ENCODE measurements at regions not wholly inside any gene's neighbourhood (a gene's known extent, or its start where the extent isn't known, plus 50 kb on each side); places are given as distances from the start of the nearest gene placed in this dataset.
"Not testable (repeated sequence)": the region's sequence is repeated elsewhere in the genome, so short reads cannot be mapped to it uniquely, and the experiment has no call there.

GRCh38 chr4:127446427-127446885 is 186.3 kb upstream of the INTU start:
- DNase-seq (ENCODE audit: extremely low read depth, low read depth, low spot score): no peak

- DNase-seq (ENCODE audit: extremely low read depth, low read depth, low spot score): no peak
Measured at GRCh38 chr4:127448986-127449385, 183.8 kb upstream of the INTU start.

- DNase-seq (ENCODE audit: extremely low read depth, low read depth, low spot score): no peak
Measured at GRCh38 chr4:127449449-127449848, 183.3 kb upstream of the INTU start.

- DNase-seq (ENCODE audit: extremely low read depth, low read depth, low spot score): no peak
Measured at GRCh38 chr4:127450276-127450675, 182.5 kb upstream of the INTU start.

GRCh38 chr4:127463883-127464282 is 168.9 kb upstream of the INTU start:
- DNase-seq (ENCODE audit: extremely low read depth, low read depth, low spot score): no peak

- DNase-seq (ENCODE audit: extremely low read depth, low read depth, low spot score): no peak
Measured at GRCh38 chr4:127469542-127469941, 163.2 kb upstream of the INTU start.

- DNase-seq (ENCODE audit: extremely low read depth, low read depth, low spot score): no peak
Measured at GRCh38 chr4:127469959-127470809, 162.6 kb upstream of the INTU start.

- not testable (repeated sequence) for DNase-seq (ENCODE audit: extremely low read depth, low read depth, low spot score)
Measured at GRCh38 chr4:127478271-127478670, 154.5 kb upstream of the INTU start.

- DNase-seq (ENCODE audit: extremely low read depth, low read depth, low spot score): peak; percentile 25
Measured at GRCh38 chr4:127479031-127479622, 153.6 kb upstream of the INTU start.

- DNase-seq (ENCODE audit: extremely low read depth, low read depth, low spot score): no peak
Measured at GRCh38 chr4:127482049-127482448, 150.7 kb upstream of the INTU start.

GRCh38 chr4:127484117-127484516 is 148.6 kb upstream of the INTU start:
- DNase-seq (ENCODE audit: extremely low read depth, low read depth, low spot score): no peak

GRCh38 chr4:127486248-127486647 is 146.5 kb upstream of the INTU start:
- no peak for DNase-seq (ENCODE audit: extremely low read depth, low read depth, low spot score)

- no peak for DNase-seq (ENCODE audit: extremely low read depth, low read depth, low spot score)
Measured at GRCh38 chr4:127491571-127491970, 141.2 kb upstream of the INTU start.

GRCh38 chr4:127496875-127497274 is 135.9 kb upstream of the INTU start:
- DNase-seq (ENCODE audit: extremely low read depth, low read depth, low spot score): not testable (repeated sequence)

- DNase-seq (ENCODE audit: extremely low read depth, low read depth, low spot score): no peak
Measured at GRCh38 chr4:127498366-127498765, 134.4 kb upstream of the INTU start.

- no peak for DNase-seq (ENCODE audit: extremely low read depth, low read depth, low spot score)
Measured at GRCh38 chr4:127500242-127500641, 132.5 kb upstream of the INTU start.

GRCh38 chr4:127501103-127501502 is 131.7 kb upstream of the INTU start:
- no peak for DNase-seq (ENCODE audit: extremely low read depth, low read depth, low spot score)

GRCh38 chr4:127503111-127503510 is 129.6 kb upstream of the INTU start:
- no peak for DNase-seq (ENCODE audit: extremely low read depth, low read depth, low spot score)

GRCh38 chr4:127505203-127505602 is 127.6 kb upstream of the INTU start:
- peak; percentile 41 for DNase-seq (ENCODE audit: extremely low read depth, low read depth, low spot score)

GRCh38 chr4:127506283-127506682 is 126.5 kb upstream of the INTU start:
- no peak for DNase-seq (ENCODE audit: extremely low read depth, low read depth, low spot score)

- no peak for DNase-seq (ENCODE audit: extremely low read depth, low read depth, low spot score)
Measured at GRCh38 chr4:127509155-127509554, 123.6 kb upstream of the INTU start.

- DNase-seq (ENCODE audit: extremely low read depth, low read depth, low spot score): not testable (repeated sequence)
Measured at GRCh38 chr4:127512672-127513071, 120.1 kb upstream of the INTU start.
